ENCODE measurements at regions not wholly inside any gene's neighbourhood (a gene's known extent, or its start where the extent isn't known, plus 50 kb on each side); places are given as distances from the start of the nearest gene placed in this dataset.

DNA sequence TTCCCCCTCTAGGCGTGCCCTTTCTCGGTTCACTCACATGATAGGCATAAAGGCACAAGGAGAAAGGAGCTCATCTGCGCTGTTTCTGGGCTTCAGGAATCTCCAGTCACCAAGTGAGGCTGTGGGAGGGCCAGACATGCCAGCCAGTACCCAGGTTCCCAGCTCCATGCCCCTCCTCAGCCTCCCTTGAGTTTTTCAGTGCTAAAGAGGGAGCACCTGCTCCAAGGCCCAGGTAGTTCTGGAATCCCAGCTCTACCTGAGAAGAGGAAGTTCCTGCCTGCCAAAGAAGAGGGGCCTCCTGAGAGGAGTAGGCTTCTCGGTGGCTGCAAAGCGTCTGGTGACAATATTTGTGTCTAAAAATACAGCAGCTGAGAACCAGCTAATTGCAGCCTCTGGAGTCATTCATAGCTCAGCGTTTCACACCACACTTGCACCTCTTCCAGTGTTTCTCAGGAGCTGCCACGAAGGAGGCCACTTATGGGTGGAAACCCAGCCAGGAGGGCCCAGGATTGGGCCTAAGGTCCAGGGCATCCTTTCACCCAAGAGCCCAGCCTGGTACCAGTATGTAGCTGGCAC, 197.4 kb downstream of the TRIM29 start:
- no peak overlapping the region for H3K4me3 ChIP-seq
- H3K27ac ChIP-seq: no peak overlapping the region
- H3K9ac ChIP-seq (ENCODE audit: insufficient read length): no peak overlapping the region
- TF ChIP-seq POLR2AphosphoS5 (IDR thresholded peaks at IDR 0.05; ENCODE audit: borderline replicate concordance, low read depth, low read length): no peak
- TF ChIP-seq FOXP2 (optimal IDR thresholded peaks at IDR 0.05; ENCODE audit: control extremely low read depth, extremely low read length, insufficient read depth): no peak
- TF ChIP-seq EZH2 (IDR thresholded peaks at IDR 0.05): no peak
- no peaks in the 10 kb centered on the region for H3K36me3 ChIP-seq (ENCODE audit: insufficient read depth, low read length)
- DNase-seq (ENCODE audit: low read depth, low spot score): no peak
- no peaks in the 10 kb centered on the region for H3K9me3 ChIP-seq (ENCODE audit: low read depth, low read length)

DNA sequence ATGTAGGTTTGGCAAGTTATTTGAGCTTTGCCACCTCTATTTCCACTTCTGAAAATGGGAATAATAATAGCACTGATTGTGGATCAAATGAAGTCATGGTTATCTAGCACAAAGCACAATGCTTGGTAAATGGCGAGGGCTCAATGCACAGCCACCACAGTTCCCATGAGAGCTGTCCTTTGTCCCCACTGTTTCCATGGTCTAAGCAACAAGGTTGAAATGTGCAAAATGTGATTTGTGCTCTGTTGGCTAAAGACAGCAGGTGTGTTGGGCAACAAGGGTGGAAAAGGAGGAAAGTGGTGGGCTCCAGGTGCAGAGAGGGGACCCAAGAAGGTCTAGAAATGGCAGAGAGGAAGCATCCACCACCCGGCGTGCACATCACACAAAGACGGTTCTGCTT, 200.5 kb downstream of the TRIM29 start:
- Histone ChIP-seq H3K27ac (no peak overlapping the region), H3K4me3 (no peak overlapping the region), H3K9me3 (ENCODE audit: low read depth, low read length) (no peaks in the 10 kb centered on the region), H3K36me3 (ENCODE audit: insufficient read depth, low read length) (no peaks in the 10 kb centered on the region), H3K9ac (ENCODE audit: insufficient read length) (no peak overlapping the region)
- DNase-seq (ENCODE audit: low read depth, low spot score): no peak
- TF ChIP-seq EZH2 (IDR thresholded peaks at IDR 0.05) (no peak), POLR2AphosphoS5 (IDR thresholded peaks at IDR 0.05; ENCODE audit: borderline replicate concordance, low read depth, low read length) (no peak), FOXP2 (optimal IDR thresholded peaks at IDR 0.05; ENCODE audit: control extremely low read depth, extremely low read length, insufficient read depth) (no peak)

- DNase-seq (ENCODE audit: low read depth, low spot score): no peak
- no peak overlapping the region for H3K9ac ChIP-seq (ENCODE audit: insufficient read length)
- no peaks in the 10 kb centered on the region for H3K9me3 ChIP-seq (ENCODE audit: low read depth, low read length)
- no peak overlapping the region for H3K4me3 ChIP-seq
- no peak overlapping the region for H3K27ac ChIP-seq
- H3K36me3 ChIP-seq (ENCODE audit: insufficient read depth, low read length): no peaks in the 10 kb centered on the region
- TF ChIP-seq FOXP2 (optimal IDR thresholded peaks at IDR 0.05; ENCODE audit: control extremely low read depth, extremely low read length, insufficient read depth) (no peak), EZH2 (IDR thresholded peaks at IDR 0.05) (no peak), POLR2AphosphoS5 (IDR thresholded peaks at IDR 0.05; ENCODE audit: borderline replicate concordance, low read depth, low read length) (no peak)
These were observed 201.5 kb downstream of the TRIM29 start for GRCh38 chr11:119936426-119936825.

- TF ChIP-seq POLR2AphosphoS5 (IDR thresholded peaks at IDR 0.05; ENCODE audit: borderline replicate concordance, low read depth, low read length): no peak
- no peak for TF ChIP-seq EZH2 (IDR thresholded peaks at IDR 0.05)
- no peak for TF ChIP-seq FOXP2 (optimal IDR thresholded peaks at IDR 0.05; ENCODE audit: control extremely low read depth, extremely low read length, insufficient read depth)
These were observed 202.5 kb downstream of the TRIM29 start for GRCh38 chr11:119935349-119935925.

DNA sequence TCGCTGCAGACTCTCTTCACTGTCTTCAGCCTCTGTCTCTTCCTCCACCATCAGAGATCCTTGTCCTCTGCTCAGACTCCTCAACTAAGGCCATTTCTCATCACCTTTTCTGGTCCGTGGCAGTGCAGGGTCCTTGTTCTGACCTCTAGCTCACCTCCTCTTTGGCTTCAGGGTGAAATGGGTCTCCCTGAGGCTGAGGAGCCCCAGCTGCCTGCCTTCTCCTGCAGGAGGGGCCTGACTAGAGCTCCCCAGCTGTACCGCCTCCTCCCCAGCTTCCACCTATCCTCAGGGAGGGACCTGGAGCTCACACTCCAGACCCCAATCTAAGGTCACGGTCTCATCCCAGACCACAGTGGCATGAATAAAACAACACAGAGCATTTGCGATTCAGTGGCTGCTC, 203.0 kb downstream of the TRIM29 start:
- TF ChIP-seq POLR2AphosphoS5 (IDR thresholded peaks at IDR 0.05; ENCODE audit: borderline replicate concordance, low read depth, low read length): no peak
- no peak for TF ChIP-seq FOXP2 (optimal IDR thresholded peaks at IDR 0.05; ENCODE audit: control extremely low read depth, extremely low read length, insufficient read depth)
- TF ChIP-seq EZH2 (IDR thresholded peaks at IDR 0.05): no peak
- H3K9me3 ChIP-seq (ENCODE audit: low read depth, low read length): no peaks in the 10 kb centered on the region

More at GRCh38 chr11:119935349-119935925, 202.5 kb downstream of the TRIM29 start:
- no peaks in the 10 kb centered on the region for H3K9me3 ChIP-seq (ENCODE audit: low read depth, low read length)
- no peaks in the 10 kb centered on the region for H3K36me3 ChIP-seq (ENCODE audit: insufficient read depth, low read length)
- DNase-seq (ENCODE audit: low read depth, low spot score): no peak
- H3K4me3 ChIP-seq: no peak overlapping the region
- H3K27ac ChIP-seq: no peak overlapping the region
- no peak overlapping the region for H3K9ac ChIP-seq (ENCODE audit: insufficient read length)

DNA sequence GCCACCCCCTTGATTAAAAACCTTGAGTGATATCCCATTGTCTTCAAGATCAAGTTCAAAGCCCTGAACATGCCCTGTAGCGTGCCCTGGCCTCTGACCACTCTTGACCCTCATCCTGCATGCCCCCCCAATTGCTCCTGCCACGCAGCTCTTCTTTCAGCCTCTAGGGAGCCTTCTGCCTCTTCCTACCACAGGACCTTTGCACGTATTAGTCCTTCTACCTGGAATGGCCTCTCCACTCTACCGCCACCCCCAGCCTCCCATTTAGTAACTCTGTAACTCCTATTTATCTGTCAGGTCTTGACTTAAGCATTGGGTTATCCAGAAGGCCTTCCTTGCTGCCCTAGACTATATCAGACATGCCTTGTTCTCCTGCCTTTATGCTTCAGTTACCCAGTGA, 203.6 kb downstream of the TRIM29 start:
- no peak overlapping the region for H3K27ac ChIP-seq
- H3K9me3 ChIP-seq (ENCODE audit: low read depth, low read length): no peaks in the 10 kb centered on the region
- H3K4me3 ChIP-seq: no peak overlapping the region
- no peaks in the 10 kb centered on the region for H3K36me3 ChIP-seq (ENCODE audit: insufficient read depth, low read length)
- no peak for DNase-seq (ENCODE audit: low read depth, low spot score)
- TF ChIP-seq EZH2 (IDR thresholded peaks at IDR 0.05) (no peak), FOXP2 (optimal IDR thresholded peaks at IDR 0.05; ENCODE audit: control extremely low read depth, extremely low read length, insufficient read depth) (no peak), POLR2AphosphoS5 (IDR thresholded peaks at IDR 0.05; ENCODE audit: borderline replicate concordance, low read depth, low read length) (no peak)
- no peak overlapping the region for H3K9ac ChIP-seq (ENCODE audit: insufficient read length)

More for the DNA sequence above, 203.0 kb downstream of the TRIM29 start:
- Histone ChIP-seq H3K4me3 (no peak overlapping the region), H3K27ac (no peak overlapping the region), H3K36me3 (ENCODE audit: insufficient read depth, low read length) (no peaks in the 10 kb centered on the region), H3K9ac (ENCODE audit: insufficient read length) (no peak overlapping the region)
- no peak for DNase-seq (ENCODE audit: low read depth, low spot score)

- Histone ChIP-seq H3K27ac (no peak overlapping the region), H3K9ac (ENCODE audit: insufficient read length) (no peak overlapping the region), H3K36me3 (ENCODE audit: insufficient read depth, low read length) (no peaks in the 10 kb centered on the region), H3K4me3 (no peak overlapping the region), H3K9me3 (ENCODE audit: low read depth, low read length) (no peaks in the 10 kb centered on the region)
- TF ChIP-seq EZH2 (IDR thresholded peaks at IDR 0.05) (no peak), FOXP2 (optimal IDR thresholded peaks at IDR 0.05; ENCODE audit: control extremely low read depth, extremely low read length, insufficient read depth) (no peak), POLR2AphosphoS5 (IDR thresholded peaks at IDR 0.05; ENCODE audit: borderline replicate concordance, low read depth, low read length) (no peak)
- DNase-seq (ENCODE audit: low read depth, low spot score): no peak
These were observed 204.3 kb downstream of the TRIM29 start for GRCh38 chr11:119933584-119933983.

DNA sequence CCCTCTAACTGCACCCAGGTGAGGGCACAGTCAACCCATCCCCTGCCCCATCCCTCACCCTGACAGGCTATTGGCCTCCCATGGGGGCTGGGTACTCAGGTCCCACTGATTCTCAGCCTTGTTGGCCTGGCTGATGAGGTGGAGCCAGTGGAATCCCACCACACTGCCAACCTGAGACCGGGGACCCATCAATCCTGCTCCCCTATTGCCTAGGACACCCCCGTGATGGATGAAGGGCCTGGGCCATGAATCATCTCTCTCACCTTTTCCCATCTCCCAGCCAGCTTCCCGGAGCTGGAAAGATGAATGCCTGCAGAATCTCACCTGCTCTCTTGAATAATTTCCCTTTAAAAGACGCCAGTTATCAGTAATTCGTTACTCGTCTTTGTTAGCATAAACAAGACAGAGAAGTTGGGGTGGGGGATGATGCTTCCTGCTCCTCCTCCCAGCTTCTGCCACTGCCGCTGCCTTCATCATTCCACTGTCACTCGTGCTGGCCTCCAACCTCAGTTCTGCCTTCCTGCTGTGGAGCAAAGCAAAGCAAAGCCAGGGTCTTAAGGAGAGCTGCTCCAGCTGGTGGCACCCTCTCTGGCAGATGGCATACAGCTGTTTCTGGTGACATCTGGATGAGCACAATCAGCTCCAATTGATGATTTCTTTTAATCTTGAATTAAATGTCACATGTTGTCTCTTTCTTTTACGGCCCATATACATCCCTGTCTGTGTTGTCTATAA, 204.0 kb upstream of the NECTIN1 start:
- no peak overlapping the region for H3K27ac ChIP-seq
- no peak for DNase-seq (ENCODE audit: low read depth, low spot score)

More for the DNA sequence above, 204.0 kb upstream of the NECTIN1 start:
- Histone ChIP-seq H3K4me3 (no peak overlapping the region), H3K9me3 (ENCODE audit: low read depth, low read length) (no peaks in the 10 kb centered on the region), H3K9ac (ENCODE audit: insufficient read length) (no peak overlapping the region), H3K36me3 (ENCODE audit: insufficient read depth, low read length) (no peaks in the 10 kb centered on the region)
- TF ChIP-seq POLR2AphosphoS5 (IDR thresholded peaks at IDR 0.05; ENCODE audit: borderline replicate concordance, low read depth, low read length): no peak

Measured in SK-N-MC (cell line).